ENCODE measurements at regions not wholly inside any gene's neighbourhood (a gene's known extent, or its start where the extent isn't known, plus 50 kb on each side); places are given as distances from the start of the nearest gene placed in this dataset.

DNA sequence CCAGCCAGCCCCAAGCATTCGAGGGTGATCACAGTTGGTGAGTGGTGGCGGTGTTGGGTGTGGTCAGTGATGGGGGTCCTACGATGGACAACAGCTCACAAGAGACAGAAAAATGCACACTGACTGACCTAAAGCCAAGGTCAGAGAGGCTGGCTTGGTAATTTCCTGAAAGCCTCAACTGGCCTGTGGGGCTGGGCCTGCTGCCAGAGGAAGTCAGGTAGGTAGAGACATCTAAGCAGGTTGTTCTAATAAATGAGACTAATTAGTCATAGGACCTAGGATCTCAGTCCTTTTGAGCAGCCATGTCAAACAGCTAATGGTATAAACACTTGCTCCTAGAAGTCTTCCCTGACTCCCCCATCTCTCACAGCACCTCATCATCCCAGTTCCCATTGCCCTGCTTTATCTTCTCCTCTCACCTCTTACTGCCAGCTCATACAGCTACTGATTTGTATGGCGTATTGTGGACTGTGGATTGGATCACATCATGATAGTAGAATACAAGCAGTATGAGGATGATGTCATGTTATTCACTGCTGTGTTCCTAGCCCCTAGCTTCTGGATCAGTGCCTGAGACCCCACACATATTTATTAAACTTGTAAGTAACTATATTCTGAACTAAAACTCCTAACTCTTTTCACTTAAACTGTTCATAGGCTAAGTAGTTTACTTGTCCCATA lies 262.9 kb upstream of the KLHL29 start:
- H3K4me3 ChIP-seq, result no peak overlapping the region
- DNase-seq (ENCODE audit: low spot score), result no peak
- intact Hi-C loops (cut with DNase I), result no loop called here
- no peak overlapping the region for H3K27ac ChIP-seq
- no peaks in the 10 kb centered on the region for H3K36me3 ChIP-seq
- no peaks in the 10 kb centered on the region for H3K27me3 ChIP-seq (replicated peaks; ENCODE audit: insufficient read depth)
- 83% methylated on average over 4 of the region's 4 CpGs for WGBS
- TF ChIP-seq POLR2AphosphoS5 (IDR thresholded peaks at IDR 0.05), result no peak
- TF ChIP-seq CTCF (IDR thresholded peaks at IDR 0.05), result no peak
- TF ChIP-seq POLR2A (IDR thresholded peaks at IDR 0.05), result no peak
- H3K4me1 ChIP-seq (replicated peaks), result no peaks in the 10 kb centered on the region
- no peaks in the 10 kb centered on the region for H3K9me3 ChIP-seq

- H3K4me1 ChIP-seq (replicated peaks), result no peaks in the 10 kb centered on the region
- DNase-seq (ENCODE audit: low spot score), result no peak
- no peaks in the 10 kb centered on the region for H3K36me3 ChIP-seq
- no peak overlapping the region for H3K4me3 ChIP-seq
- no peak overlapping the region for H3K27ac ChIP-seq
- TF ChIP-seq POLR2A (IDR thresholded peaks at IDR 0.05), result no peak
- TF ChIP-seq POLR2AphosphoS5 (IDR thresholded peaks at IDR 0.05), result no peak
- no peak for TF ChIP-seq CTCF (IDR thresholded peaks at IDR 0.05)
- intact Hi-C loops (cut with DNase I), result no loop called here
- no peaks in the 10 kb centered on the region for H3K27me3 ChIP-seq (replicated peaks; ENCODE audit: insufficient read depth)
- 84% methylated on average over 5 of the region's 5 CpGs for WGBS
- no peaks in the 10 kb centered on the region for H3K9me3 ChIP-seq
Observed at GRCh38 chr2:23122681-23123215, 262.2 kb upstream of the KLHL29 start.

DNA sequence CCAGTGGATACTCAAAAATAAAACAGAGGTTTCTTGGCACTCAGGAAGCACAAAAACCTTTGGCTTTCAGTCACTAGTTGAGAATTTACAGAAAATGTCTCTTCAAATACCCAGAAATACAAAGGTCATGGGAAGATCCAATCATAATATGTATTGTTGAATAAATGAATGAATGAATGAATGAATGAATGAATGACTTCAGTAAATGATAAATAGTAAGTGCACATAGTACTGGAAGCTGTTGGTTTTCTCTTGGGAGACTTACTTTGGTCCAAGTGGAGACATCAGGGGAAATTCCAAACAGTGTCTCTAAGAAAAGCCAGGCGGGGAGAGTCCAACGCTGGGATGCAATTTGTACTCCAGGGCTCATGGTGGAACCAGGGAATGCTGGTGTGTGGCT lies 261.3 kb upstream of the KLHL29 start:
- Histone ChIP-seq H3K4me1 (replicated peaks) (no peaks in the 10 kb centered on the region), H3K27ac (no peak overlapping the region), H3K27me3 (replicated peaks; ENCODE audit: insufficient read depth) (no peaks in the 10 kb centered on the region), H3K36me3 (no peaks in the 10 kb centered on the region), H3K4me3 (no peak overlapping the region), H3K9me3 (no peaks in the 10 kb centered on the region)
- no peak for DNase-seq (ENCODE audit: low spot score)
- WGBS, result 90% methylated on average over 2 of the region's 2 CpGs
- TF ChIP-seq POLR2AphosphoS5 (IDR thresholded peaks at IDR 0.05), result no peak
- TF ChIP-seq POLR2A (IDR thresholded peaks at IDR 0.05), result no peak
- no peak for TF ChIP-seq CTCF (IDR thresholded peaks at IDR 0.05)
- intact Hi-C loops (cut with DNase I), result no loop called here

DNA sequence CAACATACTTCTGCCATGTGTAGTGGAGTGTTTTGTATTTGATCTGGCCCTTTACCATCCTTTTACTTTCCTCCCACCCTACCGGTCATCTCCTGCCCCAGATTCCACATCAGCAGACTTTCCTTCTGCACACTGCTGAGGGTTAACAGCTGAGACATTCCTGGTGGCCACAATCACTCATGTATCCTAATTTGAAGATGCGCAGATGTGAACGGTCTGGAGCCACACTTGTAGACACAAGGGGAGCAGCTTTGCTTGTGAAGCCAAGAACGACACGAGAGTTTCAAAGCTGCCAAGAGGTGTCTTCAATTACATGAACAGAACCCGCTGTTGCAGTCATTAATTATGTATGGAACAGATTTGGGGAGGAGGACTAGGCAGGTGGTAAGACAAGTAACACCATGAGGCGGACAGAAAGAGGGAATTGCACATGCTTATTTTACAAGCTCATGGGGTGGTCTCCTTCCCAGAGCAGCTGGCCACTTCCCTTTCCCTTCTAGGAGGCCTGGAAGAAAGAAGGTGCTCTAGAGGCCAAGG lies 260.7 kb upstream of the KLHL29 start:
- Histone ChIP-seq H3K4me3 (no peak overlapping the region), H3K27me3 (replicated peaks; ENCODE audit: insufficient read depth) (no peaks in the 10 kb centered on the region), H3K27ac (no peak overlapping the region), H3K9me3 (no peaks in the 10 kb centered on the region), H3K36me3 (no peaks in the 10 kb centered on the region), H3K4me1 (replicated peaks) (no peaks in the 10 kb centered on the region)
- intact Hi-C loops (cut with DNase I), result no loop called here
- DNase-seq (ENCODE audit: low spot score), result no peak
- TF ChIP-seq POLR2A (IDR thresholded peaks at IDR 0.05) (no peak), POLR2AphosphoS5 (IDR thresholded peaks at IDR 0.05) (no peak), CTCF (IDR thresholded peaks at IDR 0.05) (no peak)
- 70% methylated on average over 7 of the region's 7 CpGs for WGBS

DNA sequence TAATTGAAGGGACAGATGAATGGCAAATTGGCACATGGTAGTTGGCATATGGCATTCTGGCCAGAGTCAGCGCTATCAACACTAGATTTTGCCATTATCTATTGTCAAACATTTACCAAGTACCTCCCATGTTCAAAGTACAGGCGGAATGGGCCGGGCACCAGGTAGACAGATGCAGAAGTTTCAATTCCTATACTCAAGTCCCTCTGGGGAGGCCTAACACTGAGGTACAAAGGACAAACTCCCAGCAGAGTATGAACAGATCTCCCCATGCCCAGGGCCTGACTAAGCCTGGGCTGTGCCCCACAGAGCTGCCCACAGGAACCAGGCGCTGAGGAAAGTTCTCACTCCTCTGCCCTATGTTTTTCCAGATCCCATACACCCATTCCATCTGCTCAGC lies 257.5 kb upstream of the KLHL29 start:
- intact Hi-C loops (cut with DNase I), result no loop called here
- no peak for DNase-seq (ENCODE audit: low spot score)
- 78% methylated on average over 4 of the region's 4 CpGs for WGBS
- H3K27ac ChIP-seq, result no peak overlapping the region
- H3K27me3 ChIP-seq (replicated peaks; ENCODE audit: insufficient read depth), result no peaks in the 10 kb centered on the region
- H3K36me3 ChIP-seq, result no peaks in the 10 kb centered on the region
- H3K4me3 ChIP-seq, result no peak overlapping the region
- H3K4me1 ChIP-seq (replicated peaks), result no peaks in the 10 kb centered on the region
- TF ChIP-seq POLR2AphosphoS5 (IDR thresholded peaks at IDR 0.05) (no peak), CTCF (IDR thresholded peaks at IDR 0.05) (no peak), POLR2A (IDR thresholded peaks at IDR 0.05) (no peak)
- no peaks in the 10 kb centered on the region for H3K9me3 ChIP-seq
